ENCODE measurements at regions not wholly inside any gene's neighbourhood (a gene's known extent, or its start where the extent isn't known, plus 50 kb on each side); places are given as distances from the start of the nearest gene placed in this dataset.

DNA sequence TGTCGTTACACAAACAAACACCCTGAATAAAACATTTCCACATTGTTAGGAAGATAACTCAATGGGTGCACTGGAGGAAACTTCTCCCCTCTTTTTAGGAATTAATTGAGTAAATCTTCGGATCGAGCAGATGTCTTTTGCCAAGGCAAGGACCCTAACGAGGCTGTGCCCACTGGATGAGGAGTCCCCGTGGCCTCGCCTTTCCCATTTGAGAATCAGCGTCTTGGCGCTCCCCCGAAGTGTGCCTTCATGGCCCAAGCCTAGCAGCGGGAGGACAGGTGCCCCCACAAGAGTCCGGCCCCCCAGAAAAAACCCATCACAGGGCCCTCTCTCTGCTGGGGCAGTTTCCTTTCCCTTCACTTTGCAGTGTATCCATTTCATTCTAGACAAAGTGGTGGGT is 246.6 kb downstream of the BCL11B start:
- Histone ChIP-seq H3K79me2 (ENCODE audit: insufficient read depth, low read length) (no peaks in the 10 kb centered on the region), H2AFZ (ENCODE audit: low read length) (no peak overlapping the region), H3K4me3 (replicated peaks in 1 of 3; ENCODE audit: insufficient read depth in 1 of 3, low read depth in 2 of 3, low read length in 3 of 3) (no peak overlapping the region), H3K27ac (ENCODE audit: extremely low read length, insufficient read depth, low read length) (no peak overlapping the region), H3K27me3 (ENCODE audit: control insufficient read depth in 1 of 2, insufficient read depth in 2 of 2, low read length in 2 of 2) (no peaks in the 10 kb centered on the region), H3K36me3 (replicated peaks in 1 of 2; ENCODE audit: control insufficient read depth in 1 of 2, insufficient read depth in 2 of 2, low read length in 2 of 2) (no peaks in the 10 kb centered on the region), H3K4me2 (ENCODE audit: low read depth, low read length) (no peak overlapping the region), H3K9me3 (ENCODE audit: low read length) (no peaks in the 10 kb centered on the region), H4K20me1 (ENCODE audit: insufficient read depth, low read length) (no peaks in the 10 kb centered on the region), H3K9ac (ENCODE audit: insufficient read depth, low read depth, low read length) (no peak overlapping the region), H3K4me1 (ENCODE audit: insufficient read depth, low read length) (no peaks in the 10 kb centered on the region)
- intact Hi-C loops (cut with micrococcal nuclease; ENCODE audit: unreplicated experiment) (no loop called here), in situ Hi-C loops (cut with HindIII; ENCODE audit: extremely low pct_ligation_motif_present, low pct_unique_long_range_greater_than_20kb) (no loop called here)
- TF ChIP-seq MTA1 (CRISPR knock-in tag; IDR thresholded peaks at IDR 0.05; ENCODE audit: borderline replicate concordance) = no peak
- TF ChIP-seq ZNF33A (CRISPR knock-in tag; IDR thresholded peaks at IDR 0.05; ENCODE audit: borderline replicate concordance) = no peak
- TF ChIP-seq ZNF225 (CRISPR knock-in tag; IDR thresholded peaks at IDR 0.05) = no peak
- TF ChIP-seq ZNF430 (CRISPR knock-in tag; IDR thresholded peaks at IDR 0.05) = no peak
- no peak for TF ChIP-seq ZNF44 (CRISPR knock-in tag; IDR thresholded peaks at IDR 0.05)
- TF ChIP-seq, protein P1, sequence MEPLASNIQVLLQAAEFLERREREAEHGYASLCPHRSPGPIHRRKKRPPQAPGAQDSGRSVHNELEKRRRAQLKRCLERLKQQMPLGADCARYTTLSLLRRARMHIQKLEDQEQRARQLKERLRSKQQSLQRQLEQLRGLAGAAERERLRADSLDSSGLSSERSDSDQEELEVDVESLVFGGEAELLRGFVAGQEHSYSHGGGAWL (CRISPR knock-in tag; IDR thresholded peaks at IDR 0.05) = no peak
- no peak for TF ChIP-seq ZKSCAN8 (CRISPR knock-in tag; IDR thresholded peaks at IDR 0.05; ENCODE audit: borderline replicate concordance)
- TF ChIP-seq ESRRA (CRISPR knock-in tag; IDR thresholded peaks at IDR 0.05; ENCODE audit: low read depth) = no peak
- TF ChIP-seq, protein P2, sequence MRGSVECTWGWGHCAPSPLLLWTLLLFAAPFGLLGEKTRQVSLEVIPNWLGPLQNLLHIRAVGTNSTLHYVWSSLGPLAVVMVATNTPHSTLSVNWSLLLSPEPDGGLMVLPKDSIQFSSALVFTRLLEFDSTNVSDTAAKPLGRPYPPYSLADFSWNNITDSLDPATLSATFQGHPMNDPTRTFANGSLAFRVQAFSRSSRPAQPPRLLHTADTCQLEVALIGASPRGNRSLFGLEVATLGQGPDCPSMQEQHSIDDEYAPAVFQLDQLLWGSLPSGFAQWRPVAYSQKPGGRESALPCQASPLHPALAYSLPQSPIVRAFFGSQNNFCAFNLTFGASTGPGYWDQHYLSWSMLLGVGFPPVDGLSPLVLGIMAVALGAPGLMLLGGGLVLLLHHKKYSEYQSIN (CRISPR knock-in tag; IDR thresholded peaks at IDR 0.05; ENCODE audit: borderline replicate concordance) = no peak
- TF ChIP-seq ONECUT2 (CRISPR knock-in tag; IDR thresholded peaks at IDR 0.05) = no peak
- no peak for TF ChIP-seq MED8 (CRISPR knock-in tag; IDR thresholded peaks at IDR 0.05; ENCODE audit: insufficient replicate concordance)
- no peak for TF ChIP-seq SMARCC2 (IDR thresholded peaks at IDR 0.05)
- TF ChIP-seq PRPF4 (IDR thresholded peaks at IDR 0.05; ENCODE audit: low read depth, low read length, poor library complexity, severe bottlenecking) = no peak
- TF ChIP-seq ZNF652 (CRISPR knock-in tag; IDR thresholded peaks at IDR 0.05; ENCODE audit: borderline replicate concordance, low read depth) = no peak
- no peak for TF ChIP-seq ZNF607 (CRISPR knock-in tag; IDR thresholded peaks at IDR 0.05; ENCODE audit: borderline replicate concordance)
- FAIRE-seq = no peak
- WGBS (ENCODE audit: low lambda C conversion rate) = 52% methylated on average over 9 of the region's 11 CpGs
- no TSS peak for BruUV-seq (replicated peaks)
- POLR2A ChIA-PET = no interaction called here
- CTCF ChIA-PET (ENCODE audit: low intra/inter-chr PET ratio, low total read pairs) = no interaction called here
- DNase-seq (ENCODE audit: low spot score) = no peak
- ATAC-seq = no peak

All from HepG2 (cell line).